Suprapubic skin (tissue), 3 donors: ENCODE measurements at regions not wholly inside any gene's neighbourhood (a gene's known extent, or its start where the extent isn't known, plus 50 kb on each side); places are given as distances from the start of the nearest gene placed in this dataset.

Experiments
- POLR2A ChIP-seq, 2 donors: fragments of 450-650 bp; IDR thresholded peaks; one replicate each; pipeline ENCODE4 v1.6.1; 2017; ENCODE audit warnings: antibody characterized with exemption in 2 of 2, mild to moderate bottlenecking in 2 of 2, moderate library complexity in 2 of 2
- TF ChIP-seq, protein P1 (sequence below), 2 donors: fragments of 200-600 bp in 1 of 2; fragments of 450-650 bp in 1 of 2; sonication (generic) in 1 of 2; IDR thresholded peaks; one replicate each; pipeline ENCODE4 v1.5.1; 2016 to 2019; ENCODE audit warnings: antibody characterized with exemption in 2 of 2, mild to moderate bottlenecking in 1 of 2, moderate library complexity in 1 of 2

DNA sequence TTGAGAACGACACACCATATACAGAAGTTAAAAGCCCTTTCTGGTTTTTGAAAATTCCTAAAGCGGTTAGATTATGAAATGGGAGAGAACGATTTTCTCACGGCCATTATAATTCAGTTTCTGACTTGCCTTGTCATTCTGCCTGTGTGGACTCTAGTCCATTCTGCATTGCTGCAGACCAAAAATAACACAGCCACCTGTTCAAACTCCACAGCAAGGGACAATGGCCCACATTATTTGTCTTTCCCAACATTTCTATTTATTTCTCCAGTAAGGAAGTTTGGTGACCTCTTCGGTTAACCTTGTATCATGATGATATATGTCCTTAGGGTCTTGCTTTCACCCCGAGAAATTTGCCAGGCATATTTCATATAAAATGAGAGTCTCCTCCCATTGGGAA, 497.7 kb downstream of the BRINP1 start:
- TF ChIP-seq, protein P1, sequence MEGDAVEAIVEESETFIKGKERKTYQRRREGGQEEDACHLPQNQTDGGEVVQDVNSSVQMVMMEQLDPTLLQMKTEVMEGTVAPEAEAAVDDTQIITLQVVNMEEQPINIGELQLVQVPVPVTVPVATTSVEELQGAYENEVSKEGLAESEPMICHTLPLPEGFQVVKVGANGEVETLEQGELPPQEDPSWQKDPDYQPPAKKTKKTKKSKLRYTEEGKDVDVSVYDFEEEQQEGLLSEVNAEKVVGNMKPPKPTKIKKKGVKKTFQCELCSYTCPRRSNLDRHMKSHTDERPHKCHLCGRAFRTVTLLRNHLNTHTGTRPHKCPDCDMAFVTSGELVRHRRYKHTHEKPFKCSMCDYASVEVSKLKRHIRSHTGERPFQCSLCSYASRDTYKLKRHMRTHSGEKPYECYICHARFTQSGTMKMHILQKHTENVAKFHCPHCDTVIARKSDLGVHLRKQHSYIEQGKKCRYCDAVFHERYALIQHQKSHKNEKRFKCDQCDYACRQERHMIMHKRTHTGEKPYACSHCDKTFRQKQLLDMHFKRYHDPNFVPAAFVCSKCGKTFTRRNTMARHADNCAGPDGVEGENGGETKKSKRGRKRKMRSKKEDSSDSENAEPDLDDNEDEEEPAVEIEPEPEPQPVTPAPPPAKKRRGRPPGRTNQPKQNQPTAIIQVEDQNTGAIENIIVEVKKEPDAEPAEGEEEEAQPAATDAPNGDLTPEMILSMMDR (IDR thresholded peaks at IDR 0.05), result no peak
- TF ChIP-seq POLR2A (IDR thresholded peaks at IDR 0.05), result no peak
